ENCODE measurements at regions not wholly inside any gene's neighbourhood (a gene's known extent, or its start where the extent isn't known, plus 50 kb on each side); places are given as distances from the start of the nearest gene placed in this dataset.

- Histone ChIP-seq H3K4me3 (ENCODE audit: low read depth in 2 of 2, low read length in 2 of 2) (no peak overlapping the region), H3K36me3 (ENCODE audit: control insufficient read depth, insufficient read depth, low read length) (no peaks in the 10 kb centered on the region), H3K27me3 (ENCODE audit: control insufficient read depth, insufficient read depth, low read length) (no peaks in the 10 kb centered on the region), H3K4me1 (ENCODE audit: control insufficient read depth, insufficient read depth, low read length) (no peaks in the 10 kb centered on the region), H3K27ac (ENCODE audit: low read length) (no peak overlapping the region), H3K9me3 (ENCODE audit: control insufficient read depth, insufficient read depth, low read depth, low read length) (no peaks in the 10 kb centered on the region)
- no TSS peak for BruUV-seq (replicated peaks)
- ChIA-PET POLR2A (no interaction called here), CTCF (no interaction called here)
- in situ Hi-C loops (cut with HindIII; ENCODE audit: low pct_unique_long_range_greater_than_20kb, low sequenced_read_pairs) (no loop called here), intact Hi-C loops (cut with micrococcal nuclease; ENCODE audit: unreplicated experiment) (loop anchor here (5.0 to 10.0 kb wide), 3 partner anchors 302 to 554 kb away; partner anchors contain the start of gene RAP2B)
- TF ChIP-seq TCF7L2 (IDR thresholded peaks at IDR 0.05; ENCODE audit: low read depth, low read length), result no peak
- DNase-seq (ENCODE audit: low read depth, low spot score), result no peak
- no peak for ATAC-seq
These were observed 434.4 kb downstream of the RAP2B start for GRCh38 chr3:153596401-153596800.

GRCh38 chr3:153599685-153600084, 437.7 kb downstream of the RAP2B start:
- BruUV-seq (replicated peaks), result no TSS peak
- ChIA-PET CTCF (no interaction called here), POLR2A (no interaction called here)
- Histone ChIP-seq H3K27me3 (ENCODE audit: control insufficient read depth, insufficient read depth, low read length) (no peaks in the 10 kb centered on the region), H3K36me3 (ENCODE audit: control insufficient read depth, insufficient read depth, low read length) (no peaks in the 10 kb centered on the region), H3K4me3 (ENCODE audit: low read depth in 2 of 2, low read length in 2 of 2) (no peak overlapping the region), H3K27ac (ENCODE audit: low read length) (no peak overlapping the region), H3K4me1 (ENCODE audit: control insufficient read depth, insufficient read depth, low read length) (no peaks in the 10 kb centered on the region), H3K9me3 (ENCODE audit: control insufficient read depth, insufficient read depth, low read depth, low read length) (no peaks in the 10 kb centered on the region)
- ATAC-seq (no peak), DNase-seq (ENCODE audit: low read depth, low spot score) (no peak)
- in situ Hi-C loops (cut with HindIII; ENCODE audit: low pct_unique_long_range_greater_than_20kb, low sequenced_read_pairs), result no loop called here
- intact Hi-C loops (cut with micrococcal nuclease; ENCODE audit: unreplicated experiment), result loop anchor here (5.0 to 10.0 kb wide), 3 partner anchors 305 to 557 kb away; partner anchors contain the start of gene RAP2B
- TF ChIP-seq SIN3A (IDR thresholded peaks at IDR 0.05; ENCODE audit: borderline replicate concordance, insufficient read depth, low read depth, low read length) (no peak), TCF7L2 (IDR thresholded peaks at IDR 0.05; ENCODE audit: low read depth, low read length) (no peak), REST (IDR thresholded peaks at IDR 0.05; ENCODE audit: insufficient read depth in 1 of 2, low read depth in 2 of 2, low read length in 1 of 2) (no peak), CTCF (IDR thresholded peaks at IDR 0.05) (no peak)

GRCh38 chr3:153600896-153601295, 438.9 kb downstream of the RAP2B start:
- no peaks in the 10 kb centered on the region for H3K9me3 ChIP-seq (ENCODE audit: control insufficient read depth, insufficient read depth, low read depth, low read length)
- H3K27ac ChIP-seq (ENCODE audit: low read length), result no peak overlapping the region
- ATAC-seq (no peak), DNase-seq (ENCODE audit: low read depth, low spot score) (no peak)
- BruUV-seq (replicated peaks), result no TSS peak
- POLR2A ChIA-PET, result no interaction called here
- no peak for TF ChIP-seq REST (IDR thresholded peaks at IDR 0.05; ENCODE audit: insufficient read depth in 1 of 2, low read depth in 2 of 2, low read length in 1 of 2)
- no peak for TF ChIP-seq TCF7L2 (IDR thresholded peaks at IDR 0.05; ENCODE audit: low read depth, low read length)
- no peak for TF ChIP-seq SIN3A (IDR thresholded peaks at IDR 0.05; ENCODE audit: borderline replicate concordance, insufficient read depth, low read depth, low read length)
- TF ChIP-seq POLR2AphosphoS5 (IDR thresholded peaks at IDR 0.05; ENCODE audit: low read depth, low read length), result no peak
- TF ChIP-seq CTCF (IDR thresholded peaks at IDR 0.05), result no peak
- H3K27me3 ChIP-seq (ENCODE audit: control insufficient read depth, insufficient read depth, low read length), result no peaks in the 10 kb centered on the region
- intact Hi-C loops (cut with micrococcal nuclease; ENCODE audit: unreplicated experiment), result no loop called here
- in situ Hi-C loops (cut with HindIII; ENCODE audit: low pct_unique_long_range_greater_than_20kb, low sequenced_read_pairs), result no loop called here
- H3K36me3 ChIP-seq (ENCODE audit: control insufficient read depth, insufficient read depth, low read length), result no peaks in the 10 kb centered on the region
- CTCF ChIA-PET, result no interaction called here
- no peaks in the 10 kb centered on the region for H3K4me1 ChIP-seq (ENCODE audit: control insufficient read depth, insufficient read depth, low read length)
- no peak overlapping the region for H3K4me3 ChIP-seq (ENCODE audit: low read depth in 2 of 2, low read length in 2 of 2)

All from Panc1 (cell line).